ENCODE measurements at regions not wholly inside any gene's neighbourhood (a gene's known extent, or its start where the extent isn't known, plus 50 kb on each side); places are given as distances from the start of the nearest gene placed in this dataset.

DNA sequence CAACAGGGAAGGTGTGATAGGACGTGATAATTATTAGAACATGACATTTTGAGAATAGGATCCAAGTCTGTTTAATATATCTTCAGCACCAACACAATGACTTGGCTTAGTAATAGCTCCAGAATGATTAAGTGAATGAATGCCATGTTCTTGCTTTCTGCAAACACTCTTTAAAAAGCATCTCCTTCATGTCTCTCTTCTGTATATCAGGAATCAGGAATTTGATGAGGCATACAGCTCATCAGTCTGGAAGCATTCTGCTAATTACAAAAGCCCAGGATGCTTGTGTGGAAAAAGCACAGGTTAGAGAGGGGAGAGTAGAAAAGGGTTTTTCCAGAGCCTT, 113.0 kb upstream of the ZNF648 start:
- TF ChIP-seq ZBTB21 (tag by site-specific recombination; IDR thresholded peaks at IDR 0.05) (no peak), ZNF521 (tag by site-specific recombination; IDR thresholded peaks at IDR 0.05) (no peak), ZNF76 (tag by site-specific recombination; IDR thresholded peaks at IDR 0.05; ENCODE audit: borderline replicate concordance, low read depth) (no peak), ZBTB48 (tag by site-specific recombination; IDR thresholded peaks at IDR 0.05) (no peak), ZFP3 (tag by site-specific recombination; IDR thresholded peaks at IDR 0.05; ENCODE audit: low read depth) (no peak), ZNF776 (tag by site-specific recombination; IDR thresholded peaks at IDR 0.05; ENCODE audit: borderline replicate concordance) (no peak), ZNF175 (tag by site-specific recombination; IDR thresholded peaks at IDR 0.05) (no peak), ZNF24 (tag by site-specific recombination; IDR thresholded peaks at IDR 0.05) (no peak)
- TF ChIP-seq, protein P1, sequence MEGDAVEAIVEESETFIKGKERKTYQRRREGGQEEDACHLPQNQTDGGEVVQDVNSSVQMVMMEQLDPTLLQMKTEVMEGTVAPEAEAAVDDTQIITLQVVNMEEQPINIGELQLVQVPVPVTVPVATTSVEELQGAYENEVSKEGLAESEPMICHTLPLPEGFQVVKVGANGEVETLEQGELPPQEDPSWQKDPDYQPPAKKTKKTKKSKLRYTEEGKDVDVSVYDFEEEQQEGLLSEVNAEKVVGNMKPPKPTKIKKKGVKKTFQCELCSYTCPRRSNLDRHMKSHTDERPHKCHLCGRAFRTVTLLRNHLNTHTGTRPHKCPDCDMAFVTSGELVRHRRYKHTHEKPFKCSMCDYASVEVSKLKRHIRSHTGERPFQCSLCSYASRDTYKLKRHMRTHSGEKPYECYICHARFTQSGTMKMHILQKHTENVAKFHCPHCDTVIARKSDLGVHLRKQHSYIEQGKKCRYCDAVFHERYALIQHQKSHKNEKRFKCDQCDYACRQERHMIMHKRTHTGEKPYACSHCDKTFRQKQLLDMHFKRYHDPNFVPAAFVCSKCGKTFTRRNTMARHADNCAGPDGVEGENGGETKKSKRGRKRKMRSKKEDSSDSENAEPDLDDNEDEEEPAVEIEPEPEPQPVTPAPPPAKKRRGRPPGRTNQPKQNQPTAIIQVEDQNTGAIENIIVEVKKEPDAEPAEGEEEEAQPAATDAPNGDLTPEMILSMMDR (tag by site-specific recombination; IDR thresholded peaks at IDR 0.05): no peak

All from HEK293 (cell line).